Lung (tissue), 11 donors: ENCODE measurements at regions not wholly inside any gene's neighbourhood (a gene's known extent, or its start where the extent isn't known, plus 50 kb on each side); places are given as distances from the start of the nearest gene placed in this dataset.

ENCODE experiments used
- ATAC-seq: fragments of 200-7000 bp; cut with Tn5 transposase; one replicate; pipeline ENCODE4 v1.9.1; 2020; ENCODE audit warnings: moderate number of reproducible peaks; ENCODE audit not compliant: insufficient read depth, low FRiP score
- DNase-seq, 3 donors: peaks; one replicate each; pipeline ENCODE4 v3.0.0-alpha.2; 2013 to 2017
- H3K27ac ChIP-seq, 2 donors: one replicate each; pipeline ENCODE4 v1.5.1; 2013; ENCODE audit warnings: mild to moderate bottlenecking in 2 of 2, moderate library complexity in 2 of 2, control low read depth in 1 of 2, inconsistent platforms in 1 of 2, low read depth in 1 of 2, low read length in 1 of 2
- H3K27me3 ChIP-seq, 3 donors: one replicate each; pipeline ENCODE4 v1.5.1; 2013; ENCODE audit warnings: low read length in 2 of 3; ENCODE audit not compliant: control insufficient read depth in 3 of 3, insufficient read depth in 3 of 3
- H3K36me3 ChIP-seq, 4 donors: one replicate each; pipeline ENCODE4 v1.5.1; 2013; ENCODE audit warnings: low read length in 4 of 4, mild to moderate bottlenecking in 1 of 4, moderate library complexity in 1 of 4; ENCODE audit not compliant: control insufficient read depth in 4 of 4, insufficient read depth in 4 of 4
- H3K4me1 ChIP-seq, 5 donors: one replicate each; pipeline ENCODE4 v1.5.1; 2013; ENCODE audit warnings: low read length in 5 of 5, mild to moderate bottlenecking in 2 of 5, moderate library complexity in 1 of 5; ENCODE audit not compliant: control insufficient read depth in 5 of 5, insufficient read depth in 5 of 5
- H3K4me3 ChIP-seq: one replicate; pipeline ENCODE4 v1.5.1; 2013; ENCODE audit warnings: mild to moderate bottlenecking, control low read depth, moderate library complexity
- H3K9ac ChIP-seq, 2 donors: one replicate each; pipeline ENCODE4 v1.5.1; 2013; ENCODE audit warnings: low read length in 2 of 2, control low read depth in 1 of 2; ENCODE audit not compliant: insufficient read depth in 1 of 2
- H3K9me3 ChIP-seq, 4 donors: one replicate each; pipeline ENCODE4 v1.5.1; 2013; ENCODE audit warnings: low read length in 3 of 4, mild to moderate bottlenecking in 1 of 4, moderate library complexity in 1 of 4; ENCODE audit not compliant: control insufficient read depth in 4 of 4, insufficient read depth in 3 of 4
- WGBS, 2 donors: extraction: QIAGEN DNeasy Blood & Tissue Kit; methylation state at CpG; one replicate each; pipeline ENCODE4 v1.1.7; 2013; 5-methylcytosine and 5-hydroxymethylcytosine counted together
- TF ChIP-seq, protein P1 (sequence below): IDR thresholded peaks from 2 replicates; pipeline ENCODE4 v1.5.1; 2012; ENCODE audit warnings: mild to moderate bottlenecking; ENCODE audit errors: control extremely low read depth, extremely low read depth
- donor health status: control.
- donor health status: control.
- donor health status: Bipolar disorder and iron deficiency.
- donor health status: healthy.
- donor health status: DM: yes; HTN: yes; CAD: no.

DNA sequence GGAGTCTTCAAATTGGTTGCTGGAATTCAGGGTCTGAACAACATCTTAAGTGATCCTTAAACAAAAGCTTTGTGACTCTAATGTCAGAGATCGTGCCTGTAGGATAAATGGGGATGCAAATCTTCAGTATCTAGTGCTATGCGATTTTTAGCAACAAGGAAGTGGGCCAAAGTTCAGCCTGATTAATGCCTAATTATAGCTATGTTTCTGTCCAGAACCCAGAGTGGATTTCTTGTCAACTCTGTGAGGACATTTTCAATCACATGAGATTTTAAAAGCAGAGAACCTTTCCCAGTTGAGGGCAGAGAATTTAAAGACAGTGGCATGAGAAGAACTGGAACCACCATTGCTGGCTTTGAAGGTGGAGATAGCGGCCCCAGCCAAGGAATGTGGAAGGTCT, 84.3 kb upstream of the PCDH9 start:
- Histone ChIP-seq H3K27me3 (no peaks in the 10 kb centered on the region), H3K9ac (no peak overlapping the region), H3K4me3 (no peak overlapping the region), H3K27ac (no peak overlapping the region), H3K36me3 (no peaks in the 10 kb centered on the region), H3K9me3 (no peaks in the 10 kb centered on the region), H3K4me1 (no peaks in the 10 kb centered on the region)
- 85 to 92% methylated on average over 3 of the region's 3 CpGs for WGBS, 2 donors
- DNase-seq (no peak), ATAC-seq (no peak)
- TF ChIP-seq, protein P1, sequence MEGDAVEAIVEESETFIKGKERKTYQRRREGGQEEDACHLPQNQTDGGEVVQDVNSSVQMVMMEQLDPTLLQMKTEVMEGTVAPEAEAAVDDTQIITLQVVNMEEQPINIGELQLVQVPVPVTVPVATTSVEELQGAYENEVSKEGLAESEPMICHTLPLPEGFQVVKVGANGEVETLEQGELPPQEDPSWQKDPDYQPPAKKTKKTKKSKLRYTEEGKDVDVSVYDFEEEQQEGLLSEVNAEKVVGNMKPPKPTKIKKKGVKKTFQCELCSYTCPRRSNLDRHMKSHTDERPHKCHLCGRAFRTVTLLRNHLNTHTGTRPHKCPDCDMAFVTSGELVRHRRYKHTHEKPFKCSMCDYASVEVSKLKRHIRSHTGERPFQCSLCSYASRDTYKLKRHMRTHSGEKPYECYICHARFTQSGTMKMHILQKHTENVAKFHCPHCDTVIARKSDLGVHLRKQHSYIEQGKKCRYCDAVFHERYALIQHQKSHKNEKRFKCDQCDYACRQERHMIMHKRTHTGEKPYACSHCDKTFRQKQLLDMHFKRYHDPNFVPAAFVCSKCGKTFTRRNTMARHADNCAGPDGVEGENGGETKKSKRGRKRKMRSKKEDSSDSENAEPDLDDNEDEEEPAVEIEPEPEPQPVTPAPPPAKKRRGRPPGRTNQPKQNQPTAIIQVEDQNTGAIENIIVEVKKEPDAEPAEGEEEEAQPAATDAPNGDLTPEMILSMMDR: no peak

DNA sequence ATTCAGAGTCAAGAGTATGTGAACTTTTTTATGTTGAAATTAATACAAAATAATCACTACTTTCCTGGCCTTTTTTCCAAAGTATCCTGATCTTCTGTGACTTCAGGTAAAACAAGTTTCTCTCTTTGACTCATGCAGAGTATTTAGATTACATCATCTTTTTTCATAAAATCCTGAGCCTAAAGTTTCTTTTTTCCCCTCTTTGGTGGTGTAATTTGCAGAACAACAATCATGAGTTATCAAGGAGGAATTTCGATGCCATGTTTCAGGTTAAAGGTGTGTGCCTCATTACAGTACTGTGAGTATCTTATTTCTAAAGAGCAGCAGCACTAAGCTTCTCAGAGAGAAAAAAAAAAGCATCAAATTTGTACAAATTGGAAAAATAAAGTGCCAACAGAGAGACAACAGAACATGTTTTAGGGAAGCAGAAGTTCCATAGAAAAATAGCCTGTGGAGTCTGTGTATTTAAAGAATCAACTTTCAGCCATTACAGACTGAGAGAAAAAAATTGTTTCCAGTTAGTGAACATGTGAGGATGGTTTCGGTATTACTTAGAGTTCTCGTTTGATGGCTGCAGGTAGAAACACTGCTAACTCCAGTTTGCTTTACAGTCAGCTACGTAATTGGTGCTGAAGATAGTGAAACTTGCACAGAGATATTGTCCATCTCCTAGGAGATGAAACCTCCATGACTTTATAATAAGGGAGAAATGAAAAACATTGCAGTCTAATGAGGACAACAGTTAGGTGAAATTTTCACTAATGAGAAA, 78.1 kb upstream of the PCDH9 start:
- Histone ChIP-seq H3K27me3 (no peaks in the 10 kb centered on the region), H3K36me3 (no peaks in the 10 kb centered on the region), H3K27ac (no peak overlapping the region), H3K9ac (no peak overlapping the region), H3K4me3 (no peak overlapping the region), H3K4me1 (no peaks in the 10 kb centered on the region), H3K9me3 (no peaks in the 10 kb centered on the region)
- DNase-seq: no peak
- ATAC-seq: no peak
- WGBS, 2 donors: 87 to 91% methylated on average over 4 of the region's 4 CpGs
- TF ChIP-seq, protein P1: no peak

DNA sequence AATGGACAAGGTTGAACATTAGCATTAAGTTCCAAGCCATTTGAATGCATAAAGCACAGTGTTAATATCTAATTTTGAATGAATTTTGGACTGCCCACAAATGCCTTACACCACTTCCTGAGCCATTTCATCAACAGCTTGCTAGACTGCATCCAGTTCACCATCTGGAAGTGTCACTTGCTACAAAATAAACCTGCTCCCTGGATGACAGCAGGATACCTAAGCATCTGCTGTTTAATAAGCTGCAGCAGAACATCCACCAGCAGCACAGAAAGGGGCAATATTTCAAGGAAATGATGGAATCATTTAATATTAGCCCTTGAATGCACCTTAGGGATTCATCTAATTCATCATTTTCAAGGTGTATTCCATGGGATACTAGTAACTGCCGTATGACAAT, 76.6 kb upstream of the PCDH9 start:
- H3K4me3 ChIP-seq: no peak overlapping the region
- H3K27me3 ChIP-seq: no peaks in the 10 kb centered on the region
- H3K9ac ChIP-seq: no peak overlapping the region
- 91 to 94% methylated on average over 1 of the region's 1 CpG for WGBS, 2 donors
- no peaks in the 10 kb centered on the region for H3K4me1 ChIP-seq
- no peak overlapping the region for H3K27ac ChIP-seq
- H3K9me3 ChIP-seq: no peaks in the 10 kb centered on the region
- ATAC-seq: no peak
- H3K36me3 ChIP-seq: no peaks in the 10 kb centered on the region
- TF ChIP-seq, protein P1: no peak
- DNase-seq: no peak
